Endothelial cell (in vitro differentiated cells): ENCODE measurements at regions not wholly inside any gene's neighbourhood (a gene's known extent, or its start where the extent isn't known, plus 50 kb on each side); places are given as distances from the start of the nearest gene placed in this dataset.

ENCODE experiments used
- DNase-seq: peaks from one replicate; pipeline ENCODE4 v3.0.0; 2021; ENCODE audit warnings: low spot score
- H3K27ac Mint-ChIP-seq: one replicate; pipeline ENCODE4 v1.8.0; 2021; ENCODE audit warnings: mixed read lengths, inconsistent platforms; ENCODE audit not compliant: unreplicated experiment
- H3K27me3 Mint-ChIP-seq: one replicate; pipeline ENCODE4 v1.8.0; 2021; ENCODE audit warnings: mild to moderate bottlenecking, moderate library complexity, mixed read lengths, inconsistent platforms; ENCODE audit not compliant: unreplicated experiment
- H3K36me3 Mint-ChIP-seq: one replicate; pipeline ENCODE4 v1.8.0; 2021; ENCODE audit warnings: mild to moderate bottlenecking, low read depth, mixed read lengths, inconsistent platforms; ENCODE audit not compliant: unreplicated experiment
- H3K4me1 Mint-ChIP-seq: one replicate; pipeline ENCODE4 v1.8.0; 2021; ENCODE audit warnings: mild to moderate bottlenecking, mixed read lengths, inconsistent platforms; ENCODE audit not compliant: unreplicated experiment
- H3K4me3 Mint-ChIP-seq: one replicate; pipeline ENCODE4 v1.8.0; 2021; ENCODE audit warnings: mild to moderate bottlenecking, mixed read lengths, inconsistent platforms; ENCODE audit not compliant: unreplicated experiment
- H3K9me3 Mint-ChIP-seq: one replicate; pipeline ENCODE4 v1.8.0; 2021; ENCODE audit warnings: mixed read lengths, inconsistent platforms; ENCODE audit not compliant: unreplicated experiment
- TF ChIP-seq, protein P1 (sequence below): fragments of 200-600 bp; sonication (generic); IDR thresholded peaks from one replicate; pipeline ENCODE4 v1.5.0; 2021; ENCODE audit warnings: antibody characterized with exemption; ENCODE audit not compliant: unreplicated experiment

GRCh38 chr15:88341006-88341405, 84.5 kb upstream of the NTRK3 start:
- H3K4me1 Mint-ChIP-seq, result no peaks in the 10 kb centered on the region
- TF ChIP-seq, protein P1, sequence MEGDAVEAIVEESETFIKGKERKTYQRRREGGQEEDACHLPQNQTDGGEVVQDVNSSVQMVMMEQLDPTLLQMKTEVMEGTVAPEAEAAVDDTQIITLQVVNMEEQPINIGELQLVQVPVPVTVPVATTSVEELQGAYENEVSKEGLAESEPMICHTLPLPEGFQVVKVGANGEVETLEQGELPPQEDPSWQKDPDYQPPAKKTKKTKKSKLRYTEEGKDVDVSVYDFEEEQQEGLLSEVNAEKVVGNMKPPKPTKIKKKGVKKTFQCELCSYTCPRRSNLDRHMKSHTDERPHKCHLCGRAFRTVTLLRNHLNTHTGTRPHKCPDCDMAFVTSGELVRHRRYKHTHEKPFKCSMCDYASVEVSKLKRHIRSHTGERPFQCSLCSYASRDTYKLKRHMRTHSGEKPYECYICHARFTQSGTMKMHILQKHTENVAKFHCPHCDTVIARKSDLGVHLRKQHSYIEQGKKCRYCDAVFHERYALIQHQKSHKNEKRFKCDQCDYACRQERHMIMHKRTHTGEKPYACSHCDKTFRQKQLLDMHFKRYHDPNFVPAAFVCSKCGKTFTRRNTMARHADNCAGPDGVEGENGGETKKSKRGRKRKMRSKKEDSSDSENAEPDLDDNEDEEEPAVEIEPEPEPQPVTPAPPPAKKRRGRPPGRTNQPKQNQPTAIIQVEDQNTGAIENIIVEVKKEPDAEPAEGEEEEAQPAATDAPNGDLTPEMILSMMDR, result no peak
- H3K4me3 Mint-ChIP-seq, result no peak overlapping the region
- no peaks in the 10 kb centered on the region for H3K9me3 Mint-ChIP-seq
- no peak for DNase-seq
- H3K27ac Mint-ChIP-seq, result no peak overlapping the region
- H3K36me3 Mint-ChIP-seq, result no peaks in the 10 kb centered on the region
- H3K27me3 Mint-ChIP-seq, result peaks cover 2% of the 10 kb centered on the region

DNA sequence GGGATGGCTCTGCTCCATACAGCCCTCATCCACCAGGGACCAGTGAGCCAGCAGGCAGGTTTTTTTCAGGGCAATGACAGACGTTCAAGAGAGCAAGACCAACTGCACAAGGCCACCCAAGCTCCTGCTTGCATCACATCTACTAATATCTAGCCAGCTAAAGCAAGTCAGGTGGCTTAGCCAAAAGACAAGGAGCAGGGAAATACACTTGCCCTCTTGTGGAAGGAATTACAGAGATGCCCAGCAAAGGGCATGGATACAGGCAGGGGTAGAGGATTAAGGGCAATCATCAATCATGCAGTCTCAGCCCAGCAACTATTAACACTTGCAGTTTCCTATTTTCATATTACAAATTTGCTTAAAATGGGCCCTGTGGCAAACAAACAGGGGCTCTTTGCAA, 81.5 kb upstream of the NTRK3 start:
- Mint-ChIP-seq H3K9me3 (no peaks in the 10 kb centered on the region), H3K27me3 (peaks cover 2% of the 10 kb centered on the region), H3K27ac (no peak overlapping the region), H3K4me1 (no peaks in the 10 kb centered on the region), H3K4me3 (no peak overlapping the region), H3K36me3 (no peaks in the 10 kb centered on the region)
- no peak for DNase-seq
- TF ChIP-seq, protein P1, result no peak

DNA sequence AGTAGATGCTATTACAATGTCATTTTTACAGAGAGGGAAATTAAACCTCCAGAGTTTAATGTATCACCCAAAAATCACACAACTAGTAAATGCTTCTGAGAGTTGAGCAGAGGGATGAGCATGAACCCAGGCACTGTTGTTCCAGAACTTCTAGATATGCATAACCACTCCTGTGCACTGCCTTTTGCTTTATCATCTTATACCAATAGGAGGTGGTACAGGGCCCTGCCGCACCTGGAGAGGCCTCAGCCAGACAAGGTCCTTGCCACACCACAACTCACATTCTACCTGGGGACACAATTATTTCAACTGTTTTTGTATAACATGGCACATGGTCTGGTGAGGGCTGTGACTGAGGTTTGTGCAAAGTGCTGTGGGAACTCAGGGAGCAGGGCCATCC, 78.5 kb upstream of the NTRK3 start:
- Mint-ChIP-seq H3K4me3 (no peak overlapping the region), H3K27me3 (peaks cover 2% of the 10 kb centered on the region), H3K27ac (no peak overlapping the region), H3K36me3 (no peaks in the 10 kb centered on the region), H3K4me1 (no peaks in the 10 kb centered on the region), H3K9me3 (no peaks in the 10 kb centered on the region)
- DNase-seq, result no peak
- TF ChIP-seq, protein P1, result no peak

DNA sequence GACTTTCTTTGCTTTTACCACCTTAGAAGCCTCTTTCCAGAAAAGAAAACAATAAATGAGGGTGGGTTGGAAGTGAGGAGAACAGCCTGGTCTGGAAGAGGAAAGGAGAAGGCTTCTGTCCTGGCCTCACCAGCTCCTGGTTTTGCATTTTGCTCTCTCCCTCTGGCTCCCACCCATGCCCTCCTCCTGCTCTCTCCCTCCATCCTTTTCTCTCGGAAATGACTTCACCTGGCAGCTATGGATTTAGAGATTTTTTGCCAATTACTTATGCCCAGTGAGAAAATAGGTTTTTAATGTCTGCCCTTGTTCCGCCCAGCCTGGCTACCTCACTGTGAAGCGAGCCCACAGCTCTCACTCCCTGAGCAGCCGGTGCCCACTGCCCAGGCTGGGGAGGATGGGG, 77.9 kb upstream of the NTRK3 start:
- Mint-ChIP-seq H3K27me3 (peaks cover 2% of the 10 kb centered on the region), H3K4me1 (no peaks in the 10 kb centered on the region), H3K9me3 (no peaks in the 10 kb centered on the region), H3K36me3 (no peaks in the 10 kb centered on the region), H3K27ac (no peak overlapping the region), H3K4me3 (no peak overlapping the region)
- DNase-seq, result no peak
- TF ChIP-seq, protein P1, result no peak

DNA sequence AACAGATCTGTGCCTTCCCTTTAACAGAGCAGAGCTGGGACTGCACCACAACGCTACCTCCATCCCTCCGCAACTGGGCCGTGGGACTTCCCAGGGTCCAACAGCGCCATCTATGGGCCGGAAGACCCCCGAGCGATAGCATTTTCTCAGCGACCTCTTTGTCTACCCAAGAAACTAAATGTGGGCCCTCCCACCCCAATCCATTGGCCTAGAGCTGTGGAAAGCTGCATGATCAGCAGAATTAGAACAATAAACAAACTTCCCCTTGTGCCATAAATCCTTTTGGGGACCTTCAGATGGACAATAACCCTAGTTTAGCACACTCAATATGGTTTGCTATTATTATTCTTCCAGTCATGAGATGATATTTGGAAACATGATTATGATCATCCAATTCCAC, 74.8 kb upstream of the NTRK3 start:
- Mint-ChIP-seq H3K27me3 (peaks cover 3% of the 10 kb centered on the region), H3K36me3 (no peaks in the 10 kb centered on the region), H3K27ac (no peak overlapping the region), H3K9me3 (no peaks in the 10 kb centered on the region), H3K4me1 (no peaks in the 10 kb centered on the region), H3K4me3 (no peak overlapping the region)
- TF ChIP-seq, protein P1, result peak; percentile 68
- DNase-seq, result peak; percentile 81
